HCT116 (cell line): ENCODE measurements at regions not wholly inside any gene's neighbourhood (a gene's known extent, or its start where the extent isn't known, plus 50 kb on each side); places are given as distances from the start of the nearest gene placed in this dataset.
"Not testable (repeated sequence)": the region's sequence is repeated elsewhere in the genome, so short reads cannot be mapped to it uniquely, and the experiment has no call there.

ENCODE experiments used
- ATAC-seq: fragments of 200-7000 bp; cut with Tn5 transposase; 2 replicates; pipeline ENCODE4 v1.9.1; 2020; ENCODE audit warnings: mild to moderate bottlenecking, moderate library complexity
- BruUV-seq: library from RNA; stranded (reverse); fragments of 400-500 nt; replicated peaks from 2 replicates; lab custom pipeline; 2021; lab: Mats Ljungman, UMichigan
- CTCF ChIA-PET: fragments of 300-600 bp; sonication (Branson Sonifier 250); formaldehyde crosslinking; loops from one replicate; lab custom pipeline; 2021; ENCODE audit warnings: antibody characterized with exemption; lab: Charles Lee
- POLR2A ChIA-PET: fragments of 300-600, 350-600 bp; sonication (Branson Sonifier 250); formaldehyde crosslinking; loops from one replicate; lab custom pipeline; 2021; ENCODE audit warnings: antibody characterized with exemption; lab: Charles Lee
- RAD21 ChIA-PET, 2 experiments: fragments of 300-600 bp; sonication (Branson Sonifier 250); formaldehyde crosslinking; loops; one replicate each; lab custom pipeline; 2023; ENCODE audit warnings: low total read pairs in 2 of 2; ENCODE audit not compliant: uncharacterized antibody in 2 of 2, unreplicated experiment in 2 of 2, low non-redundant PET in 1 of 2; lab: Charles Lee
- DNase-seq: peaks from one replicate; pipeline ENCODE4 v3.0.0-alpha.2; 2010; ENCODE audit warnings: low read depth, low spot score
- H2AFZ ChIP-seq: fragments of 200-600 bp; shearing (Covaris generic), sonication (generic); 2 replicates; pipeline ENCODE4 v1.6.1; 2017; ENCODE audit warnings: low read depth, mixed run types, mixed read lengths, antibody characterized with exemption, low read length; ENCODE audit not compliant: poor library complexity, severe bottlenecking
- H3K27ac ChIP-seq: 2 replicates; pipeline ENCODE4 v1.5.1; 2012; ENCODE audit warnings: low read depth, low read length
- H3K27me3 ChIP-seq: fragments of 200-600 bp; sonication (generic); 2 replicates; pipeline ENCODE4 v1.6.1; 2016; ENCODE audit warnings: mixed run types, low read length, mixed read lengths; ENCODE audit not compliant: insufficient read depth
- H3K36me3 ChIP-seq, 2 experiments: fragments of 200-500 bp in 1 of 2; fragments of 200-600 bp in 1 of 2; sonication (Bioruptor generic) in 1 of 2; sonication (generic) in 1 of 2; 2 replicates each; pipeline versions ENCODE4 v1.5.1 to v1.6.1; 2014 to 2016; ENCODE audit warnings: low read length in 2 of 2, inconsistent platforms in 1 of 2, mixed read lengths in 1 of 2, mixed run types in 1 of 2; ENCODE audit not compliant: insufficient read depth in 2 of 2, control insufficient read depth in 1 of 2
- H3K4me1 ChIP-seq, 2 experiments: fragments of 200-600 bp in 1 of 2; sonication (generic) in 1 of 2; 2 replicates each; pipeline versions ENCODE4 v1.5.1 to v1.6.1; 2012 to 2017; ENCODE audit warnings: low read length in 2 of 2, inconsistent platforms in 1 of 2, mild to moderate bottlenecking in 1 of 2, mixed read lengths in 1 of 2, mixed run types in 1 of 2, moderate library complexity in 1 of 2; ENCODE audit not compliant: insufficient read depth in 2 of 2, control insufficient read depth in 1 of 2
- H3K4me2 ChIP-seq: fragments of 200-600 bp; sonication (generic); 2 replicates; pipeline ENCODE4 v1.6.1; 2017; ENCODE audit warnings: mixed run types, low read length, mixed read lengths
- H3K4me3 ChIP-seq, 2 experiments: fragments of 200-600 bp in 1 of 2; sonication (generic) in 1 of 2; replicated peaks in 1 of 2; 2 replicates each; pipeline ENCODE4 v1.5.1; 2011 to 2016; ENCODE audit warnings: low read length in 2 of 2, control low read depth in 1 of 2, low read depth in 1 of 2, mild to moderate bottlenecking in 1 of 2, mixed read lengths in 1 of 2, mixed run types in 1 of 2
- H3K79me2 ChIP-seq: fragments of 200-600 bp; sonication (generic); 2 replicates; pipeline ENCODE4 v1.6.1; 2017; ENCODE audit warnings: mild to moderate bottlenecking, mixed run types, low read length, moderate library complexity, mixed read lengths; ENCODE audit not compliant: insufficient read depth
- H3K9ac ChIP-seq: fragments of 200-600 bp; sonication (generic); 2 replicates; pipeline ENCODE4 v1.6.1; 2016; ENCODE audit warnings: low read length, mixed read lengths
- H3K9me2 ChIP-seq: fragments of 200-600 bp; sonication (generic), shearing (Covaris generic); 2 replicates; pipeline ENCODE4 v1.6.1; 2017; ENCODE audit warnings: mixed run types, mild to moderate bottlenecking, moderate library complexity; ENCODE audit not compliant: insufficient read depth
- H3K9me3 ChIP-seq, 2 experiments: fragments of 200-500 bp in 1 of 2; fragments of 200-600 bp in 1 of 2; sonication (Bioruptor generic) in 1 of 2; sonication (generic) in 1 of 2; 2 replicates each; pipeline ENCODE4 v1.6.1; 2014 to 2017; ENCODE audit warnings: low read length in 2 of 2, mixed read lengths in 2 of 2, inconsistent platforms in 1 of 2, low read depth in 1 of 2, mild to moderate bottlenecking in 1 of 2, mixed run types in 1 of 2, moderate library complexity in 1 of 2; ENCODE audit not compliant: control insufficient read depth in 1 of 2, insufficient read depth in 1 of 2
- H4K20me1 ChIP-seq: fragments of 200-600 bp; sonication (generic), shearing (Covaris generic); 2 replicates; pipeline ENCODE4 v1.6.1; 2017; ENCODE audit warnings: mixed run types, mild to moderate bottlenecking, moderate library complexity; ENCODE audit not compliant: insufficient read depth
- CTCF ChIP-seq, 3 experiments: fragments of 200-600 bp in 1 of 3; sonication (generic) in 1 of 3; IDR thresholded peaks in 2 of 3; conservative IDR thresholded peaks in 1 of 3; 2 replicates each; pipeline ENCODE4 v1.5.1; 2012 to 2017; ENCODE audit warnings: low read depth in 2 of 3, low read length in 2 of 3, antibody characterized with exemption in 1 of 3, borderline replicate concordance in 1 of 3, control low read depth in 1 of 3, mild to moderate bottlenecking in 1 of 3, mixed read lengths in 1 of 3, mixed run types in 1 of 3, moderate library complexity in 1 of 3; ENCODE audit not compliant: insufficient read depth in 1 of 3
- EGR1 ChIP-seq: IDR thresholded peaks from 2 replicates; pipeline ENCODE4 v1.6.1; 2012; ENCODE audit warnings: low read depth
- EZH2 ChIP-seq: fragments of 200-600 bp; sonication (generic); IDR thresholded peaks from 2 replicates; pipeline ENCODE4 v1.6.1; 2017; ENCODE audit warnings: antibody characterized with exemption, mixed run types
- FOSL1 ChIP-seq: IDR thresholded peaks from 2 replicates; pipeline ENCODE4 v1.6.1; 2012; ENCODE audit warnings: low read depth
- JUND ChIP-seq: IDR thresholded peaks from 2 replicates; pipeline ENCODE4 v1.6.1; 2012
- POLR2A ChIP-seq: IDR thresholded peaks from 2 replicates; pipeline ENCODE4 v1.7.0; 2011; ENCODE audit warnings: borderline replicate concordance; ENCODE audit not compliant: insufficient read depth, insufficient read length; ENCODE audit errors: extremely low read depth
- RAD21 ChIP-seq: IDR thresholded peaks from 2 replicates; pipeline ENCODE4 v1.6.1; 2012; ENCODE audit warnings: low read depth, mild to moderate bottlenecking
- TCF7L2 ChIP-seq: IDR thresholded peaks from 2 replicates; pipeline ENCODE4 v1.7.0; 2011; ENCODE audit warnings: borderline replicate concordance, inconsistent platforms; ENCODE audit not compliant: insufficient read depth, insufficient read length; ENCODE audit errors: extremely low read depth
- YY1 ChIP-seq: IDR thresholded peaks from 2 replicates; pipeline ENCODE4 v1.6.1; 2011; ENCODE audit warnings: low read length, low read depth, moderate library complexity, mild to moderate bottlenecking; ENCODE audit not compliant: insufficient replicate concordance; ENCODE audit errors: extremely low read depth
- ZFX ChIP-seq: fragments of 450-650 bp; IDR thresholded peaks from 2 replicates; pipeline ENCODE4 v1.6.1; 2017
- intact Hi-C: fragments of 100-400 bp; cut with micrococcal nuclease; formaldehyde crosslinking; loops from 2 replicates; pipeline ENCODE4 v1.10.0; 2022
- TF ChIP-seq, protein P1 (sequence below): IDR thresholded peaks from 2 replicates; pipeline ENCODE4 v1.6.1; 2011; ENCODE audit warnings: mild to moderate bottlenecking, low read length, moderate library complexity; ENCODE audit not compliant: insufficient replicate concordance; ENCODE audit errors: extremely low read depth
- TF ChIP-seq, protein P2 (sequence below): IDR thresholded peaks from 2 replicates; pipeline ENCODE4 v1.6.1; 2012; ENCODE audit warnings: low read depth

GRCh38 chr9:24652181-24652580 lies 106.5 kb upstream of the IZUMO3 start:
- H3K4me1 ChIP-seq, result no peaks in the 10 kb centered on the region
- no peaks in the 10 kb centered on the region for H3K36me3 ChIP-seq
- H3K4me2 ChIP-seq, result no peak overlapping the region
- no peak overlapping the region for H2AFZ ChIP-seq
- no peak for DNase-seq
- no peak overlapping the region for H3K9ac ChIP-seq
- H3K79me2 ChIP-seq, result no peaks in the 10 kb centered on the region
- intact Hi-C loops, result no loop called here
- TF ChIP-seq YY1 (no peak), RAD21 (no peak), EGR1 (no peak), CTCF (IDR thresholded peaks at IDR 0.05 in 2 of 3, conservative IDR thresholded peaks at IDR 0.05 in 1 of 3; ENCODE audit: borderline replicate concordance in 1 of 3, insufficient read depth in 1 of 3, low read depth in 2 of 3, low read length in 2 of 3) (no peak), FOSL1 (no peak), JUND (no peak), POLR2A (no peak), TCF7L2 (no peak), EZH2 (no peak), ZFX (no peak)
- TF ChIP-seq, protein P1, sequence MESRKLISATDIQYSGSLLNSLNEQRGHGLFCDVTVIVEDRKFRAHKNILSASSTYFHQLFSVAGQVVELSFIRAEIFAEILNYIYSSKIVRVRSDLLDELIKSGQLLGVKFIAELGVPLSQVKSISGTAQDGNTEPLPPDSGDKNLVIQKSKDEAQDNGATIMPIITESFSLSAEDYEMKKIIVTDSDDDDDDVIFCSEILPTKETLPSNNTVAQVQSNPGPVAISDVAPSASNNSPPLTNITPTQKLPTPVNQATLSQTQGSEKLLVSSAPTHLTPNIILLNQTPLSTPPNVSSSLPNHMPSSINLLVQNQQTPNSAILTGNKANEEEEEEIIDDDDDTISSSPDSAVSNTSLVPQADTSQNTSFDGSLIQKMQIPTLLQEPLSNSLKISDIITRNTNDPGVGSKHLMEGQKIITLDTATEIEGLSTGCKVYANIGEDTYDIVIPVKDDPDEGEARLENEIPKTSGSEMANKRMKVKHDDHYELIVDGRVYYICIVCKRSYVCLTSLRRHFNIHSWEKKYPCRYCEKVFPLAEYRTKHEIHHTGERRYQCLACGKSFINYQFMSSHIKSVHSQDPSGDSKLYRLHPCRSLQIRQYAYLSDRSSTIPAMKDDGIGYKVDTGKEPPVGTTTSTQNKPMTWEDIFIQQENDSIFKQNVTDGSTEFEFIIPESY, result no peak
- TF ChIP-seq, protein P2, sequence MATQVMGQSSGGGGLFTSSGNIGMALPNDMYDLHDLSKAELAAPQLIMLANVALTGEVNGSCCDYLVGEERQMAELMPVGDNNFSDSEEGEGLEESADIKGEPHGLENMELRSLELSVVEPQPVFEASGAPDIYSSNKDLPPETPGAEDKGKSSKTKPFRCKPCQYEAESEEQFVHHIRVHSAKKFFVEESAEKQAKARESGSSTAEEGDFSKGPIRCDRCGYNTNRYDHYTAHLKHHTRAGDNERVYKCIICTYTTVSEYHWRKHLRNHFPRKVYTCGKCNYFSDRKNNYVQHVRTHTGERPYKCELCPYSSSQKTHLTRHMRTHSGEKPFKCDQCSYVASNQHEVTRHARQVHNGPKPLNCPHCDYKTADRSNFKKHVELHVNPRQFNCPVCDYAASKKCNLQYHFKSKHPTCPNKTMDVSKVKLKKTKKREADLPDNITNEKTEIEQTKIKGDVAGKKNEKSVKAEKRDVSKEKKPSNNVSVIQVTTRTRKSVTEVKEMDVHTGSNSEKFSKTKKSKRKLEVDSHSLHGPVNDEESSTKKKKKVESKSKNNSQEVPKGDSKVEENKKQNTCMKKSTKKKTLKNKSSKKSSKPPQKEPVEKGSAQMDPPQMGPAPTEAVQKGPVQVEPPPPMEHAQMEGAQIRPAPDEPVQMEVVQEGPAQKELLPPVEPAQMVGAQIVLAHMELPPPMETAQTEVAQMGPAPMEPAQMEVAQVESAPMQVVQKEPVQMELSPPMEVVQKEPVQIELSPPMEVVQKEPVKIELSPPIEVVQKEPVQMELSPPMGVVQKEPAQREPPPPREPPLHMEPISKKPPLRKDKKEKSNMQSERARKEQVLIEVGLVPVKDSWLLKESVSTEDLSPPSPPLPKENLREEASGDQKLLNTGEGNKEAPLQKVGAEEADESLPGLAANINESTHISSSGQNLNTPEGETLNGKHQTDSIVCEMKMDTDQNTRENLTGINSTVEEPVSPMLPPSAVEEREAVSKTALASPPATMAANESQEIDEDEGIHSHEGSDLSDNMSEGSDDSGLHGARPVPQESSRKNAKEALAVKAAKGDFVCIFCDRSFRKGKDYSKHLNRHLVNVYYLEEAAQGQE, result no peak
- TF ChIP-seq, all 23 proteins: peak for 0
- ChIA-PET RAD21 (no interaction called here), CTCF (no interaction called here), POLR2A (no interaction called here)
- H3K9me2 ChIP-seq, result no peaks in the 10 kb centered on the region
- H3K27me3 ChIP-seq, result no peaks in the 10 kb centered on the region
- no TSS peak for BruUV-seq
- no peak overlapping the region for H3K27ac ChIP-seq
- H4K20me1 ChIP-seq, result no peaks in the 10 kb centered on the region
- no peak overlapping the region for H3K4me3 ChIP-seq
- H3K9me3 ChIP-seq, result peaks cover 3 to 15% of the 10 kb centered on the region in 2 experiments; a peak in 2 of 4 replicates
- no peak for ATAC-seq

DNA sequence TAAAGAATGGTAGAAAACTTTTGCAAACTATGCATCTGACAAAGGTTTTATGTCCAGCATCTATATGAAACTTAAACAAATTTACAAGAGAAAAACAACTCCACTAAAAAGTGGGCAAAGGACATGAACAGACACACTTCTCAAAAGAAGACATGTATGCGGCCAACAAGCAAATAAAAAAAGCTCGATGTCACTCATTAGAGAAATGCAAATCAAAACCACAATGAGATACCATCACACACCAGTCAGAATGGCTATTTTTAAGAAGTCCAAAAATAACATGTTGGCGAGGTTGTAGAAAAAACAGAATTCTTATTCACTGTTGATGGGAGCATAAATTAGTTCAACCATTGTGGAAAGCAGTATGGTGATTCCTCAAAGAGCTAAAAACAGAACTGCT lies 83.1 kb upstream of the IZUMO3 start:
- H3K4me1 ChIP-seq, H3K9me2 ChIP-seq, CTCF ChIA-PET, POLR2A ChIA-PET, intact Hi-C loops, H4K20me1 ChIP-seq, RAD21 ChIA-PET, BruUV-seq, H3K9ac ChIP-seq, ATAC-seq, H3K4me3 ChIP-seq, H3K36me3 ChIP-seq, H3K4me2 ChIP-seq, DNase-seq, H3K27me3 ChIP-seq, H3K27ac ChIP-seq, H2AFZ ChIP-seq, H3K79me2 ChIP-seq: not testable (repeated sequence)
- peaks cover 7 to 19% of the 10 kb centered on the region in 2 experiments; a peak in 2 of 4 replicates for H3K9me3 ChIP-seq
